Activated B cell treated with CpG ODN at 0.5 μM for 24 hours (primary cell): ENCODE measurements at regions not wholly inside any gene's neighbourhood (a gene's known extent, or its start where the extent isn't known, plus 50 kb on each side); places are given as distances from the start of the nearest gene placed in this dataset.
"Not testable (repeated sequence)": the region's sequence is repeated elsewhere in the genome, so short reads cannot be mapped to it uniquely, and the experiment has no call there.

ENCODE experiments used
- ATAC-seq: fragments of 200-7000 bp; cut with Tn5 transposase; one replicate; pipeline ENCODE4 v1.10.0; 2021; ENCODE audit warnings: low read depth, mild to moderate bottlenecking, moderate library complexity
- CTCF ChIA-PET: fragments of 350-600 bp; sonication (Branson Sonifier 250); formaldehyde crosslinking; loops from one replicate; lab custom pipeline; 2021; ENCODE audit warnings: antibody characterized with exemption; lab: Charles Lee
- POLR2A ChIA-PET: fragments of 350-600 bp; sonication (Branson Sonifier 250); formaldehyde crosslinking; loops from one replicate; lab custom pipeline; 2021; ENCODE audit warnings: antibody characterized with exemption; lab: Charles Lee
- DNase-seq: peaks from one replicate; pipeline ENCODE4 v3.0.0; 2022
- H3K27ac Mint-ChIP-seq: one replicate; pipeline ENCODE4 v1.8.0; 2020; ENCODE audit warnings: mixed read lengths
- H3K27me3 Mint-ChIP-seq: one replicate; pipeline ENCODE4 v1.8.0; 2021; ENCODE audit warnings: mixed read lengths
- H3K36me3 Mint-ChIP-seq: one replicate; pipeline ENCODE4 v1.8.0; 2021; ENCODE audit warnings: low read depth, mixed read lengths
- H3K4me1 Mint-ChIP-seq: one replicate; pipeline ENCODE4 v1.8.0; 2021; ENCODE audit warnings: mixed read lengths
- H3K4me3 Mint-ChIP-seq: one replicate; pipeline ENCODE4 v1.8.0; 2020; ENCODE audit warnings: mild to moderate bottlenecking, mixed read lengths
- H3K9me3 Mint-ChIP-seq: one replicate; pipeline ENCODE4 v1.8.0; 2020; ENCODE audit warnings: mixed read lengths
- CTCF ChIP-seq: fragments of 200-600 bp; IDR thresholded peaks from one replicate; pipeline ENCODE4 v1.8.0; 2022; ENCODE audit warnings: antibody characterized with exemption, mild to moderate bottlenecking
- intact Hi-C: fragments of 100-400 bp; cut with micrococcal nuclease; formaldehyde crosslinking; loops from one replicate; pipeline ENCODE4 v1.15.1; 2024

- peaks cover 10% of the 10 kb centered on the region for H3K27me3 Mint-ChIP-seq
- TF ChIP-seq CTCF, result no peak
- H3K27ac Mint-ChIP-seq, result no peak overlapping the region
- H3K4me3 Mint-ChIP-seq, result no peak overlapping the region
- H3K36me3 Mint-ChIP-seq, result no peaks in the 10 kb centered on the region
- H3K9me3 Mint-ChIP-seq, result peaks cover 3% of the 10 kb centered on the region
- CTCF ChIA-PET, result no interaction called here
- ATAC-seq, result no peak
- intact Hi-C loops, result no loop called here
- POLR2A ChIA-PET, result no interaction called here
- DNase-seq, result no peak
- H3K4me1 Mint-ChIP-seq, result no peaks in the 10 kb centered on the region
Measured at GRCh38 chr20:57977569-57977968, 250.9 kb downstream of the ANKRD60 start.

- peaks cover 3% of the 10 kb centered on the region for H3K9me3 Mint-ChIP-seq
- H3K36me3 Mint-ChIP-seq, result no peaks in the 10 kb centered on the region
- no peaks in the 10 kb centered on the region for H3K4me1 Mint-ChIP-seq
- POLR2A ChIA-PET, result no interaction called here
- ATAC-seq (no peak), DNase-seq (no peak)
- CTCF ChIA-PET, result no interaction called here
- intact Hi-C loops, result no loop called here
- no peak overlapping the region for H3K27ac Mint-ChIP-seq
- no peak for TF ChIP-seq CTCF
- no peak overlapping the region for H3K4me3 Mint-ChIP-seq
- peaks cover 8% of the 10 kb centered on the region for H3K27me3 Mint-ChIP-seq
Measured at GRCh38 chr20:57977141-57977540, 251.3 kb downstream of the ANKRD60 start.

GRCh38 chr20:57974863-57975262, 253.6 kb downstream of the ANKRD60 start:
- Mint-ChIP-seq H3K27me3 (peaks cover 4% of the 10 kb centered on the region), H3K4me3 (no peak overlapping the region), H3K4me1 (no peaks in the 10 kb centered on the region), H3K27ac (no peak overlapping the region), H3K9me3 (peaks cover 3% of the 10 kb centered on the region), H3K36me3 (no peaks in the 10 kb centered on the region)
- ChIA-PET CTCF (no interaction called here), POLR2A (no interaction called here)
- no peak for TF ChIP-seq CTCF
- DNase-seq (no peak), ATAC-seq (no peak)
- intact Hi-C loops, result no loop called here

GRCh38 chr20:57973886-57974285, 254.6 kb downstream of the ANKRD60 start:
- ATAC-seq (no peak), DNase-seq (no peak)
- ChIA-PET CTCF (no interaction called here), POLR2A (no interaction called here)
- Mint-ChIP-seq H3K9me3 (peaks cover 3% of the 10 kb centered on the region), H3K27me3 (peaks cover 8% of the 10 kb centered on the region), H3K27ac (no peak overlapping the region), H3K4me3 (no peak overlapping the region), H3K4me1 (no peaks in the 10 kb centered on the region), H3K36me3 (no peaks in the 10 kb centered on the region)
- TF ChIP-seq CTCF, result no peak
- intact Hi-C loops, result no loop called here

- H3K4me1 Mint-ChIP-seq, intact Hi-C loops, H3K27ac Mint-ChIP-seq, H3K4me3 Mint-ChIP-seq, POLR2A ChIA-PET, H3K36me3 Mint-ChIP-seq, CTCF ChIA-PET, DNase-seq, H3K9me3 Mint-ChIP-seq, ATAC-seq: not testable (repeated sequence)
- peaks cover 20% of the 10 kb centered on the region for H3K27me3 Mint-ChIP-seq
Measured at GRCh38 chr20:57971583-57971982, 256.9 kb downstream of the ANKRD60 start.

- Mint-ChIP-seq H3K9me3 (peaks cover 3% of the 10 kb centered on the region), H3K4me3 (no peak overlapping the region), H3K27me3 (peaks cover 20% of the 10 kb centered on the region), H3K27ac (no peak overlapping the region), H3K36me3 (no peaks in the 10 kb centered on the region), H3K4me1 (no peaks in the 10 kb centered on the region)
- intact Hi-C loops, result no loop called here
- DNase-seq, result no peak
- no peak for ATAC-seq
- TF ChIP-seq CTCF, result no peak
- ChIA-PET CTCF (no interaction called here), POLR2A (no interaction called here)
Measured at GRCh38 chr20:57970856-57971255, 257.6 kb downstream of the ANKRD60 start.
